Gastrocnemius medialis (tissue), 4 donors: ENCODE measurements at regions not wholly inside any gene's neighbourhood (a gene's known extent, or its start where the extent isn't known, plus 50 kb on each side); places are given as distances from the start of the nearest gene placed in this dataset.

ENCODE experiments used
- POLR2A ChIP-seq, 2 donors: fragments of 450-650 bp; IDR thresholded peaks; one replicate each; pipeline ENCODE4 v1.6.1; 2017; ENCODE audit warnings: antibody characterized with exemption in 2 of 2, mild to moderate bottlenecking in 2 of 2, moderate library complexity in 2 of 2
- TF ChIP-seq, protein P1 (sequence below), 5 experiments: fragments of 450-650 bp in 3 of 5; fragments of 200-600 bp in 2 of 5; sonication (generic) in 2 of 5; IDR thresholded peaks in 4 of 5; conservative IDR thresholded peaks in 1 of 5; 1 replicate in 4 of 5; 2 replicates in 1 of 5; pipeline ENCODE4 v1.5.1; 2016 to 2019; ENCODE audit warnings: antibody characterized with exemption in 5 of 5, mild to moderate bottlenecking in 3 of 5, moderate library complexity in 3 of 5

DNA sequence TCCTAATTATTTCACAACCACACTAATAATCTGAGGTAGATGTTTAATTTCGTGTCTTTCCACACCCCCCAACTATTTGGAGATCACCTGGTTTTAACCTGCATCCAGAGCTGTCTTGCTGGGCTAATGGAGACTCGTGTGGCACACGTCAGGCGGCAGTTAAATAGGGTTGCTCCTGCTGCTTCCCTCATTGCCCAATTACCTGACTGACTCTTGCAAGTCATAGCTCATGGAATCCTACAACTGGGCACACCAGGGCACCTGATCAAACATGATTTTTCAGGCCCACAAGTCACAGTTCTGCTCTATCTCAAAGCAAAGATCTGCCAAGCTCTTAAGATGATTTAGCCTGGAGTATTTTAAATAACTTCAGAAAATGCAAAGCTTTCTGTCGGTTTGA, 1430.4 kb upstream of the ACVR2A start:
- TF ChIP-seq, protein P1, sequence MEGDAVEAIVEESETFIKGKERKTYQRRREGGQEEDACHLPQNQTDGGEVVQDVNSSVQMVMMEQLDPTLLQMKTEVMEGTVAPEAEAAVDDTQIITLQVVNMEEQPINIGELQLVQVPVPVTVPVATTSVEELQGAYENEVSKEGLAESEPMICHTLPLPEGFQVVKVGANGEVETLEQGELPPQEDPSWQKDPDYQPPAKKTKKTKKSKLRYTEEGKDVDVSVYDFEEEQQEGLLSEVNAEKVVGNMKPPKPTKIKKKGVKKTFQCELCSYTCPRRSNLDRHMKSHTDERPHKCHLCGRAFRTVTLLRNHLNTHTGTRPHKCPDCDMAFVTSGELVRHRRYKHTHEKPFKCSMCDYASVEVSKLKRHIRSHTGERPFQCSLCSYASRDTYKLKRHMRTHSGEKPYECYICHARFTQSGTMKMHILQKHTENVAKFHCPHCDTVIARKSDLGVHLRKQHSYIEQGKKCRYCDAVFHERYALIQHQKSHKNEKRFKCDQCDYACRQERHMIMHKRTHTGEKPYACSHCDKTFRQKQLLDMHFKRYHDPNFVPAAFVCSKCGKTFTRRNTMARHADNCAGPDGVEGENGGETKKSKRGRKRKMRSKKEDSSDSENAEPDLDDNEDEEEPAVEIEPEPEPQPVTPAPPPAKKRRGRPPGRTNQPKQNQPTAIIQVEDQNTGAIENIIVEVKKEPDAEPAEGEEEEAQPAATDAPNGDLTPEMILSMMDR (IDR thresholded peaks at IDR 0.05 in 4 of 5, conservative IDR thresholded peaks at IDR 0.05 in 1 of 5): no peak
- no peak for TF ChIP-seq POLR2A (IDR thresholded peaks at IDR 0.05)
